HG03025 (cell line): ENCODE measurements at regions not wholly inside any gene's neighbourhood (a gene's known extent, or its start where the extent isn't known, plus 50 kb on each side); places are given as distances from the start of the nearest gene placed in this dataset.

Experiments used
- ATAC-seq: cut with Tn5 transposase; IDR thresholded peaks from one replicate; pipeline ENCODE4 v1.9.1; 2021; ENCODE audit warnings: mild to moderate bottlenecking, moderate library complexity; ENCODE audit not compliant: unreplicated experiment, low FRiP score

- no peak for ATAC-seq
Measured at GRCh38 chr10:28810057-28810870, 132.9 kb downstream of the BAMBI start.

GRCh38 chr10:28811639-28812349 is 134.5 kb downstream of the BAMBI start:
- ATAC-seq: no peak

- ATAC-seq: no peak
Measured at GRCh38 chr10:28812384-28813372, 135.4 kb downstream of the BAMBI start.

GRCh38 chr10:28815681-28816080 is 138.4 kb downstream of the BAMBI start:
- no peak for ATAC-seq

GRCh38 chr10:28822719-28823464 is 145.6 kb downstream of the BAMBI start:
- no peak for ATAC-seq

- ATAC-seq: no peak
Measured at GRCh38 chr10:28823501-28824075, 146.3 kb downstream of the BAMBI start.

GRCh38 chr10:28833313-28833712 is 156.0 kb downstream of the BAMBI start:
- no peak for ATAC-seq

- ATAC-seq: no peak
Measured at GRCh38 chr10:28836435-28836743, 159.1 kb downstream of the BAMBI start.

- no peak for ATAC-seq
Measured at GRCh38 chr10:28837613-28838390, 160.5 kb downstream of the BAMBI start.

- no peak for ATAC-seq
Measured at GRCh38 chr10:28838908-28839307, 161.6 kb downstream of the BAMBI start.

GRCh38 chr10:28839600-28840007 is 162.3 kb downstream of the BAMBI start:
- no peak for ATAC-seq

- ATAC-seq: no peak
Measured at GRCh38 chr10:28840202-28840601, 162.9 kb downstream of the BAMBI start.

GRCh38 chr10:28840971-28841370 is 163.7 kb downstream of the BAMBI start:
- no peak for ATAC-seq

GRCh38 chr10:28841625-28842024 is 164.3 kb downstream of the BAMBI start:
- ATAC-seq: no peak

GRCh38 chr10:28842321-28842720 is 165.0 kb downstream of the BAMBI start:
- no peak for ATAC-seq

GRCh38 chr10:28845009-28845682 is 167.8 kb downstream of the BAMBI start:
- ATAC-seq: no peak

GRCh38 chr10:28849309-28849708 is 172.0 kb downstream of the BAMBI start:
- ATAC-seq: no peak

- no peak for ATAC-seq
Measured at GRCh38 chr10:28849821-28850220, 172.5 kb downstream of the BAMBI start.

GRCh38 chr10:28850784-28851183 is 173.5 kb downstream of the BAMBI start:
- ATAC-seq: no peak
